Kidney capillary endothelial cell (primary cell): ENCODE measurements at regions not wholly inside any gene's neighbourhood (a gene's known extent, or its start where the extent isn't known, plus 50 kb on each side); places are given as distances from the start of the nearest gene placed in this dataset.
"Not testable (repeated sequence)": the region's sequence is repeated elsewhere in the genome, so short reads cannot be mapped to it uniquely, and the experiment has no call there.

Experiments
- DNase-seq: peaks from one replicate; pipeline ENCODE4 v3.0.0-alpha.2; 2018; ENCODE audit warnings: low spot score

GRCh38 chr10:4440260-4440659 lies 385.7 kb upstream of the AKR1E2 start:
- no peak for DNase-seq

- no peak for DNase-seq
Observed at GRCh38 chr10:4437791-4438190, 388.2 kb upstream of the AKR1E2 start.

- DNase-seq: no peak
Observed at GRCh38 chr10:4437061-4437460, 388.9 kb upstream of the AKR1E2 start.

GRCh38 chr10:4436103-4436502 lies 389.9 kb upstream of the AKR1E2 start:
- no peak for DNase-seq

- DNase-seq: no peak
Observed at GRCh38 chr10:4434516-4435071, 391.4 kb upstream of the AKR1E2 start.

- DNase-seq: no peak
Observed at GRCh38 chr10:4434105-4434504, 391.9 kb upstream of the AKR1E2 start.

- DNase-seq: no peak
Observed at GRCh38 chr10:4431114-4431863, 394.7 kb upstream of the AKR1E2 start.

GRCh38 chr10:4429571-4429970 lies 396.4 kb upstream of the AKR1E2 start:
- DNase-seq: no peak

- DNase-seq: no peak
Observed at GRCh38 chr10:4427532-4427931, 398.5 kb upstream of the AKR1E2 start.

GRCh38 chr10:4426866-4427265 lies 399.1 kb upstream of the AKR1E2 start:
- no peak for DNase-seq

GRCh38 chr10:4409319-4409718 lies 416.7 kb upstream of the AKR1E2 start:
- no peak for DNase-seq

GRCh38 chr10:4407783-4408182 lies 418.2 kb upstream of the AKR1E2 start:
- peak; percentile 83 for DNase-seq

- DNase-seq: no peak
Observed at GRCh38 chr10:4405828-4406227, 420.2 kb upstream of the AKR1E2 start.

- DNase-seq: no peak
Observed at GRCh38 chr10:4403638-4404252, 422.3 kb upstream of the AKR1E2 start.

GRCh38 chr10:4401080-4401479 lies 424.9 kb upstream of the AKR1E2 start:
- DNase-seq: not testable (repeated sequence)

- DNase-seq: peak; percentile 21
Observed at GRCh38 chr10:4399556-4399955, 426.5 kb upstream of the AKR1E2 start.

GRCh38 chr10:4398602-4399001 lies 427.4 kb upstream of the AKR1E2 start:
- no peak for DNase-seq

GRCh38 chr10:4397337-4397736 lies 428.7 kb upstream of the AKR1E2 start:
- no peak for DNase-seq

GRCh38 chr10:4396401-4397283 lies 429.4 kb upstream of the AKR1E2 start:
- no peak for DNase-seq

GRCh38 chr10:4395731-4396130 lies 430.3 kb upstream of the AKR1E2 start:
- DNase-seq: no peak

- DNase-seq: not testable (repeated sequence)
Observed at GRCh38 chr10:4394455-4394854, 431.6 kb upstream of the AKR1E2 start.

- DNase-seq: no peak
Observed at GRCh38 chr10:4391683-4392082, 434.3 kb upstream of the AKR1E2 start.

GRCh38 chr10:4390219-4390618 lies 435.8 kb upstream of the AKR1E2 start:
- no peak for DNase-seq
